ENCODE measurements at regions not wholly inside any gene's neighbourhood (a gene's known extent, or its start where the extent isn't known, plus 50 kb on each side); places are given as distances from the start of the nearest gene placed in this dataset.

DNA sequence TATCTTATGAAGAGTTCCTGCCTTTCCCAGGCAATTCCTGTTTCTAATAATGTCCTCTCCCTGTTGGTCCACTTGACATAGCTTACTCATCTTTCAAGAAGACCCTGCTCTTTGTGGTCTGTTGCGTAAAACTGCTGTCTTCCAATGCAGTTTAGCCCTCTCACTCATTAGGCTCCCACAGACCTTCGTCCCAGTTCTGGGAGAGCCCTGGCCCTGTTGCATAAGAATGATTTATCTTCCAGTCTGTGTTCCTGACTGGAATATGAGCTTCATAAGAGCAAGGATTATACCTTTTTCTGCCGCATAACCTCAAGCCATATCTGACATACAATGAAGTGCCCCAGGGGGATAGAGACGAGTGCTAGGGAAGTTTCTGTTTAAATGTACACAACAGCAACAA lies 365.9 kb upstream of the NOVA1 start:
- ATAC-seq (no peak), DNase-seq (ENCODE audit: low read depth, low spot score) (no peak)
- Histone ChIP-seq H3K27me3 (ENCODE audit: control insufficient read depth, insufficient read depth, low read length) (no peaks in the 10 kb centered on the region), H3K4me1 (ENCODE audit: control insufficient read depth, insufficient read depth, low read length) (no peaks in the 10 kb centered on the region), H3K36me3 (ENCODE audit: control insufficient read depth, insufficient read depth, low read length) (no peaks in the 10 kb centered on the region), H3K27ac (ENCODE audit: low read length) (no peak overlapping the region), H3K4me3 (ENCODE audit: low read depth in 2 of 2, low read length in 2 of 2) (no peak overlapping the region), H3K9me3 (ENCODE audit: control insufficient read depth, insufficient read depth, low read depth, low read length) (no peaks in the 10 kb centered on the region)
- no peak for TF ChIP-seq TCF7L2 (IDR thresholded peaks at IDR 0.05; ENCODE audit: low read depth, low read length)
- no peak for TF ChIP-seq POLR2AphosphoS5 (IDR thresholded peaks at IDR 0.05; ENCODE audit: low read depth, low read length)
- no peak for TF ChIP-seq SIN3A (IDR thresholded peaks at IDR 0.05; ENCODE audit: borderline replicate concordance, insufficient read depth, low read depth, low read length)
- TF ChIP-seq, protein P1, sequence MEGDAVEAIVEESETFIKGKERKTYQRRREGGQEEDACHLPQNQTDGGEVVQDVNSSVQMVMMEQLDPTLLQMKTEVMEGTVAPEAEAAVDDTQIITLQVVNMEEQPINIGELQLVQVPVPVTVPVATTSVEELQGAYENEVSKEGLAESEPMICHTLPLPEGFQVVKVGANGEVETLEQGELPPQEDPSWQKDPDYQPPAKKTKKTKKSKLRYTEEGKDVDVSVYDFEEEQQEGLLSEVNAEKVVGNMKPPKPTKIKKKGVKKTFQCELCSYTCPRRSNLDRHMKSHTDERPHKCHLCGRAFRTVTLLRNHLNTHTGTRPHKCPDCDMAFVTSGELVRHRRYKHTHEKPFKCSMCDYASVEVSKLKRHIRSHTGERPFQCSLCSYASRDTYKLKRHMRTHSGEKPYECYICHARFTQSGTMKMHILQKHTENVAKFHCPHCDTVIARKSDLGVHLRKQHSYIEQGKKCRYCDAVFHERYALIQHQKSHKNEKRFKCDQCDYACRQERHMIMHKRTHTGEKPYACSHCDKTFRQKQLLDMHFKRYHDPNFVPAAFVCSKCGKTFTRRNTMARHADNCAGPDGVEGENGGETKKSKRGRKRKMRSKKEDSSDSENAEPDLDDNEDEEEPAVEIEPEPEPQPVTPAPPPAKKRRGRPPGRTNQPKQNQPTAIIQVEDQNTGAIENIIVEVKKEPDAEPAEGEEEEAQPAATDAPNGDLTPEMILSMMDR (IDR thresholded peaks at IDR 0.05) = no peak
- TF ChIP-seq, protein P2, sequence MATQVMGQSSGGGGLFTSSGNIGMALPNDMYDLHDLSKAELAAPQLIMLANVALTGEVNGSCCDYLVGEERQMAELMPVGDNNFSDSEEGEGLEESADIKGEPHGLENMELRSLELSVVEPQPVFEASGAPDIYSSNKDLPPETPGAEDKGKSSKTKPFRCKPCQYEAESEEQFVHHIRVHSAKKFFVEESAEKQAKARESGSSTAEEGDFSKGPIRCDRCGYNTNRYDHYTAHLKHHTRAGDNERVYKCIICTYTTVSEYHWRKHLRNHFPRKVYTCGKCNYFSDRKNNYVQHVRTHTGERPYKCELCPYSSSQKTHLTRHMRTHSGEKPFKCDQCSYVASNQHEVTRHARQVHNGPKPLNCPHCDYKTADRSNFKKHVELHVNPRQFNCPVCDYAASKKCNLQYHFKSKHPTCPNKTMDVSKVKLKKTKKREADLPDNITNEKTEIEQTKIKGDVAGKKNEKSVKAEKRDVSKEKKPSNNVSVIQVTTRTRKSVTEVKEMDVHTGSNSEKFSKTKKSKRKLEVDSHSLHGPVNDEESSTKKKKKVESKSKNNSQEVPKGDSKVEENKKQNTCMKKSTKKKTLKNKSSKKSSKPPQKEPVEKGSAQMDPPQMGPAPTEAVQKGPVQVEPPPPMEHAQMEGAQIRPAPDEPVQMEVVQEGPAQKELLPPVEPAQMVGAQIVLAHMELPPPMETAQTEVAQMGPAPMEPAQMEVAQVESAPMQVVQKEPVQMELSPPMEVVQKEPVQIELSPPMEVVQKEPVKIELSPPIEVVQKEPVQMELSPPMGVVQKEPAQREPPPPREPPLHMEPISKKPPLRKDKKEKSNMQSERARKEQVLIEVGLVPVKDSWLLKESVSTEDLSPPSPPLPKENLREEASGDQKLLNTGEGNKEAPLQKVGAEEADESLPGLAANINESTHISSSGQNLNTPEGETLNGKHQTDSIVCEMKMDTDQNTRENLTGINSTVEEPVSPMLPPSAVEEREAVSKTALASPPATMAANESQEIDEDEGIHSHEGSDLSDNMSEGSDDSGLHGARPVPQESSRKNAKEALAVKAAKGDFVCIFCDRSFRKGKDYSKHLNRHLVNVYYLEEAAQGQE (IDR thresholded peaks at IDR 0.05; ENCODE audit: insufficient read depth in 1 of 2, low read depth in 2 of 2, low read length in 1 of 2) = no peak
- in situ Hi-C loops (cut with HindIII; ENCODE audit: low pct_unique_long_range_greater_than_20kb, low sequenced_read_pairs) (no loop called here), intact Hi-C loops (cut with micrococcal nuclease; ENCODE audit: unreplicated experiment) (no loop called here)
- POLR2A ChIA-PET = no interaction called here
- CTCF ChIA-PET = no interaction called here
- BruUV-seq (replicated peaks) = no TSS peak

DNA sequence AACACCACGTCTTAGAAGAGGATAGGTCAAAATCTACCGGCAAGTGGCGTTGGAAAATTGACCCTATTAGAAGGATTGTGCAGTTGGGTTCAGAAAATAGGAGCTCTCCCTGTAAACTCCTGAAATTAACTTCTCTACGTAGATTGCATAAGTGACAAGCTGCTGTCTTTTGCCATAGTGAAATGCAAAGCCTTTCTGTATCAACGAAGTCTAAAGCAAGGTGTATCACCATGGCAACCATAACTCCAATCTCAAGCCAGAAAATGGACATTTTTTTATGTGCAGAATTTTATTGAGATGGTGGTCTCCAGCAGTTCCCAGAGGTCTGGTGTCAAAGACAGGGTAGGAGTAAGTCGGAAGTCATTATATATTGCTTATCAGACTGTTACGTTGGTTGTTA lies 367.7 kb upstream of the NOVA1 start:
- ChIA-PET POLR2A (no interaction called here), CTCF (no interaction called here)
- BruUV-seq (replicated peaks) = no TSS peak
- no peak overlapping the region for H3K27ac ChIP-seq (ENCODE audit: low read length)
- DNase-seq (ENCODE audit: low read depth, low spot score) (no peak), ATAC-seq (no peak)
- intact Hi-C loops (cut with micrococcal nuclease; ENCODE audit: unreplicated experiment) (no loop called here), in situ Hi-C loops (cut with HindIII; ENCODE audit: low pct_unique_long_range_greater_than_20kb, low sequenced_read_pairs) (no loop called here)
- H3K36me3 ChIP-seq (ENCODE audit: control insufficient read depth, insufficient read depth, low read length) = no peaks in the 10 kb centered on the region
- TF ChIP-seq, protein P2 (IDR thresholded peaks at IDR 0.05; ENCODE audit: insufficient read depth in 1 of 2, low read depth in 2 of 2, low read length in 1 of 2) = no peak
- TF ChIP-seq TCF7L2 (IDR thresholded peaks at IDR 0.05; ENCODE audit: low read depth, low read length) (no peak), POLR2AphosphoS5 (IDR thresholded peaks at IDR 0.05; ENCODE audit: low read depth, low read length) (no peak), SIN3A (IDR thresholded peaks at IDR 0.05; ENCODE audit: borderline replicate concordance, insufficient read depth, low read depth, low read length) (no peak)
- TF ChIP-seq, protein P1 (IDR thresholded peaks at IDR 0.05) = no peak
- no peaks in the 10 kb centered on the region for H3K4me1 ChIP-seq (ENCODE audit: control insufficient read depth, insufficient read depth, low read length)
- H3K27me3 ChIP-seq (ENCODE audit: control insufficient read depth, insufficient read depth, low read length) = no peaks in the 10 kb centered on the region
- no peak overlapping the region for H3K4me3 ChIP-seq (ENCODE audit: low read depth in 2 of 2, low read length in 2 of 2)
- no peaks in the 10 kb centered on the region for H3K9me3 ChIP-seq (ENCODE audit: control insufficient read depth, insufficient read depth, low read depth, low read length)
